HepG2 (cell line): ENCODE measurements at regions not wholly inside any gene's neighbourhood (a gene's known extent, or its start where the extent isn't known, plus 50 kb on each side); places are given as distances from the start of the nearest gene placed in this dataset.

ENCODE experiments used
- ATAC-seq: fragments of 200-7000 bp; cut with Tn5 transposase; 3 replicates; pipeline ENCODE4 v1.9.1; 2020; ENCODE audit warnings: mild to moderate bottlenecking, moderate library complexity
- BruUV-seq: library from RNA; stranded (reverse); fragments of 400-500 nt; replicated peaks from 2 replicates; lab custom pipeline; 2021; lab: Mats Ljungman, UMichigan
- CTCF ChIA-PET: fragments of 300-600 bp; formaldehyde crosslinking; extraction: SDS; loops from one replicate; lab custom pipeline; 2021; ENCODE audit warnings: low total read pairs, inconsistent platforms, low intra/inter-chr PET ratio; lab: Yijun Ruan, JAX
- POLR2A ChIA-PET: fragments of 350-600 bp; sonication (Branson Sonifier 250); formaldehyde crosslinking; loops from one replicate; lab custom pipeline; 2020; ENCODE audit warnings: antibody characterized with exemption, inconsistent platforms; lab: Yijun Ruan, JAX
- DNase-seq: peaks from one replicate; pipeline ENCODE4 v3.0.0-alpha.2; 2015; ENCODE audit warnings: low spot score
- FAIRE-seq: peaks from 3 replicates; lab custom pipeline; 2011; peaks lifted over from hg19 to GRCh38; lab: Jason Lieb, UNC
- H2AFZ ChIP-seq: one replicate; pipeline ENCODE4 v1.6.1; 2011; ENCODE audit warnings: low read length, inconsistent platforms
- H3K27ac ChIP-seq: fragments of 300-600 bp; 3 replicates; pipeline ENCODE4 v1.8.0; 2011; ENCODE audit warnings: mixed run types, mild to moderate bottlenecking, mixed read lengths, low read length, inconsistent platforms; ENCODE audit not compliant: insufficient read depth; ENCODE audit errors: extremely low read length
- H3K27me3 ChIP-seq, 2 experiments: fragments of 200-600 bp in 1 of 2; 2 replicates in 1 of 2; 3 replicates in 1 of 2; pipeline versions ENCODE4 v1.6.0 to v1.8.0; 2011; ENCODE audit warnings: low read length in 2 of 2, mild to moderate bottlenecking in 2 of 2, moderate library complexity in 2 of 2, inconsistent platforms in 1 of 2; ENCODE audit not compliant: insufficient read depth in 2 of 2, control insufficient read depth in 1 of 2
- H3K36me3 ChIP-seq, 2 experiments: fragments of 200-600 bp in 1 of 2; replicated peaks in 1 of 2; 2 replicates in 1 of 2; 3 replicates in 1 of 2; pipeline versions ENCODE4 v1.5.1 to v1.8.0; 2011; ENCODE audit warnings: low read length in 2 of 2, inconsistent platforms in 1 of 2; ENCODE audit not compliant: insufficient read depth in 2 of 2, control insufficient read depth in 1 of 2
- H3K4me1 ChIP-seq: 2 replicates; pipeline ENCODE4 v1.5.1; 2012; ENCODE audit warnings: low read length, inconsistent platforms; ENCODE audit not compliant: insufficient read depth
- H3K4me2 ChIP-seq: 2 replicates; pipeline ENCODE4 v1.6.0; 2011; ENCODE audit warnings: low read depth, low read length, inconsistent platforms
- H3K4me3 ChIP-seq, 3 experiments: fragments of 200-600 bp in 1 of 3; sonication (generic), shearing (Covaris generic) in 1 of 3; replicated peaks in 1 of 3; 2 replicates each; pipeline ENCODE4 v1.5.1; 2011 to 2016; ENCODE audit warnings: low read length in 3 of 3, inconsistent platforms in 2 of 3, low read depth in 2 of 3, mild to moderate bottlenecking in 2 of 3, control low read depth in 1 of 3, mixed read lengths in 1 of 3; ENCODE audit not compliant: insufficient read depth in 1 of 3
- H3K79me2 ChIP-seq: one replicate; pipeline ENCODE4 v1.6.1; 2011; ENCODE audit warnings: low read length, inconsistent platforms; ENCODE audit not compliant: insufficient read depth
- H3K9ac ChIP-seq: 2 replicates; pipeline ENCODE4 v1.6.0; 2011; ENCODE audit warnings: mild to moderate bottlenecking, low read depth, low read length, inconsistent platforms; ENCODE audit not compliant: insufficient read depth
- H3K9me3 ChIP-seq: 2 replicates; pipeline ENCODE4 v1.5.1; 2012; ENCODE audit warnings: mild to moderate bottlenecking, low read length
- H4K20me1 ChIP-seq: 2 replicates; pipeline ENCODE4 v1.6.0; 2011; ENCODE audit warnings: inconsistent platforms, mild to moderate bottlenecking, low read length, moderate library complexity; ENCODE audit not compliant: insufficient read depth
- AGO2 ChIP-seq: fragments of 200-400 bp; formaldehyde crosslinking; optimal IDR thresholded peaks from 2 replicates; pipeline ENCODE3; 2017; ENCODE audit warnings: mild to moderate bottlenecking, low read depth, low read length, moderate library complexity
- ATM ChIP-seq: fragments of 450-650 bp; IDR thresholded peaks from 2 replicates; pipeline ENCODE4 v1.7.1; 2017; ENCODE audit warnings: mild to moderate bottlenecking, borderline replicate concordance
- GABPB1 ChIP-seq: IDR thresholded peaks from 2 replicates; pipeline ENCODE4 v1.6.1; 2016; ENCODE audit warnings: mild to moderate bottlenecking, missing genetic modification reagents, moderate library complexity, missing compliant biosample characterization
- HOMEZ ChIP-seq: IDR thresholded peaks from 2 replicates; pipeline ENCODE4 v1.6.1; 2016; ENCODE audit warnings: low read depth
- MAFG ChIP-seq: sonication (generic); formaldehyde crosslinking; IDR thresholded peaks from 2 replicates; pipeline ENCODE4 v1.5.1; 2020; ENCODE audit warnings: mild to moderate bottlenecking, missing genetic modification reagents
- MTERF4 ChIP-seq: sonication (generic); formaldehyde crosslinking; IDR thresholded peaks from 2 replicates; pipeline ENCODE4 v1.8.0; 2023; ENCODE audit warnings: mild to moderate bottlenecking, missing genetic modification reagents
- REXO4 ChIP-seq: sonication (generic); formaldehyde crosslinking; IDR thresholded peaks from 2 replicates; pipeline ENCODE4 v1.8.0; 2022; ENCODE audit warnings: missing genetic modification reagents, mild to moderate bottlenecking, borderline replicate concordance
- SKI ChIP-seq: fragments of 450-650 bp; IDR thresholded peaks from one replicate; pipeline ENCODE4 v1.6.1; 2018; ENCODE audit warnings: mild to moderate bottlenecking; ENCODE audit not compliant: partially characterized antibody
- SMYD3 ChIP-seq: sonication (generic); formaldehyde crosslinking; IDR thresholded peaks from 2 replicates; pipeline ENCODE4 v1.8.1; 2023; ENCODE audit warnings: mild to moderate bottlenecking, missing genetic modification reagents
- SP1 ChIP-seq, 2 experiments: fragments of 450-650 bp in 1 of 2; sonication (generic) in 1 of 2; formaldehyde crosslinking in 1 of 2; IDR thresholded peaks; 2 replicates each; pipeline versions ENCODE4 v1.4.0 to v1.6.1; 2016 to 2020; ENCODE audit warnings: missing genetic modification reagents in 1 of 2
- TBX2 ChIP-seq: sonication (generic); formaldehyde crosslinking; IDR thresholded peaks from 2 replicates; pipeline ENCODE4 v1.5.0; 2020; ENCODE audit warnings: missing genetic modification reagents, mild to moderate bottlenecking, borderline replicate concordance
- ZBTB39 ChIP-seq: sonication (generic); formaldehyde crosslinking; IDR thresholded peaks from 2 replicates; pipeline ENCODE4 v1.5.0; 2020; ENCODE audit warnings: missing genetic modification reagents
- ZFX ChIP-seq: sonication (generic); formaldehyde crosslinking; IDR thresholded peaks from 2 replicates; pipeline ENCODE4 v1.4.0; 2020; ENCODE audit warnings: mild to moderate bottlenecking, low read depth, missing genetic modification reagents, moderate library complexity
- ZFY ChIP-seq: sonication (generic); formaldehyde crosslinking; IDR thresholded peaks from 2 replicates; pipeline ENCODE4 v1.4.0; 2020; ENCODE audit warnings: missing genetic modification reagents
- ZNF441 ChIP-seq: sonication (generic); formaldehyde crosslinking; IDR thresholded peaks from 2 replicates; pipeline ENCODE4 v1.7.0; 2021; ENCODE audit warnings: missing genetic modification reagents, borderline replicate concordance
- ZNF720 ChIP-seq: sonication (generic); formaldehyde crosslinking; IDR thresholded peaks from 2 replicates; pipeline ENCODE4 v1.4.0; 2020; ENCODE audit warnings: missing genetic modification reagents
- ZNF775 ChIP-seq: sonication (generic); formaldehyde crosslinking; IDR thresholded peaks from 2 replicates; pipeline ENCODE4 v1.4.0; 2020; ENCODE audit warnings: missing genetic modification reagents, mild to moderate bottlenecking, moderate library complexity, borderline replicate concordance
- WGBS: methylation state at CpG from one replicate; pipeline ENCODE4 v1.1.6; 2017; ENCODE audit warnings: low lambda C conversion rate; 5-methylcytosine and 5-hydroxymethylcytosine counted together
- in situ Hi-C: cut with HindIII; loops from 2 replicates; pipeline ENCODE4 v1.10.0; 2017; ENCODE audit warnings: low pct_unique_long_range_greater_than_20kb; ENCODE audit not compliant: extremely low pct_ligation_motif_present
- intact Hi-C: fragments of 100-400 bp; cut with micrococcal nuclease; formaldehyde crosslinking; loops from one replicate; pipeline ENCODE4 v1.10.0; 2022; ENCODE audit not compliant: unreplicated experiment
- TF ChIP-seq, protein P1 (sequence below), 2 experiments: sonication (generic) in 1 of 2; formaldehyde crosslinking in 1 of 2; IDR thresholded peaks; 2 replicates each; pipeline versions ENCODE4 v1.4.0 to v1.6.1; 2018 to 2020; ENCODE audit warnings: missing genetic modification reagents in 2 of 2, borderline replicate concordance in 1 of 2, low read depth in 1 of 2, mild to moderate bottlenecking in 1 of 2, missing biosample characterization in 1 of 2

DNA sequence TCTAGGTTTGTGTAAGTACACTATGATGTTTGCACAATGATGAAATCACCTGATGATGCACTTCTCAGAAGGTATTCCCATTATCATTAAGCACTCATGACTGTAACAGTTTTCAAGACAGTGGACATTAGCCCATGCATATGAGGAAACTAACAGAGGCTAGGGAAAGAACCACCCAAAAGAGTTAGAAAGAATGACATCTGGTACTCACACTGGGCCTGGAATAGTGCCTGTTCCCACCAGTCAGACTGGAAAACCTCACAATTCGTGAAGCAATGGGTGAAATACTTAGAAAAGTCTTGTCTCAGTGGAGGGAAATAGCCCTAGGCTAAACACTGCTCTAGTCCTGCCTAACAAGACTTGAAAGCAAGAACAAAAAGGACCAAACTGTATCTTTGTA, 117.4 kb upstream of the GDNF start:
- ATAC-seq (no peak), FAIRE-seq (no peak), DNase-seq (no peak)
- Histone ChIP-seq H3K4me3 (no peak overlapping the region), H3K9ac (no peak overlapping the region), H3K4me2 (no peak overlapping the region), H3K9me3 (peaks cover 23% of the 10 kb centered on the region), H4K20me1 (no peaks in the 10 kb centered on the region), H3K4me1 (0 out of 2 replicates have a peak, but pooled peaks cover 7% of the 10 kb centered on the region), H3K79me2 (no peaks in the 10 kb centered on the region), H3K27ac (no peak overlapping the region), H3K27me3 (no peaks in the 10 kb centered on the region), H3K36me3 (no peaks in the 10 kb centered on the region), H2AFZ (no peak overlapping the region)
- ChIA-PET POLR2A (no interaction called here), CTCF (no interaction called here)
- WGBS: 0% methylated on average over 1 of the region's 1 CpG
- in situ Hi-C loops: no loop called here
- BruUV-seq: no TSS peak
- intact Hi-C loops: no loop called here
- TF ChIP-seq ZFX: no peak
- TF ChIP-seq, protein P1, sequence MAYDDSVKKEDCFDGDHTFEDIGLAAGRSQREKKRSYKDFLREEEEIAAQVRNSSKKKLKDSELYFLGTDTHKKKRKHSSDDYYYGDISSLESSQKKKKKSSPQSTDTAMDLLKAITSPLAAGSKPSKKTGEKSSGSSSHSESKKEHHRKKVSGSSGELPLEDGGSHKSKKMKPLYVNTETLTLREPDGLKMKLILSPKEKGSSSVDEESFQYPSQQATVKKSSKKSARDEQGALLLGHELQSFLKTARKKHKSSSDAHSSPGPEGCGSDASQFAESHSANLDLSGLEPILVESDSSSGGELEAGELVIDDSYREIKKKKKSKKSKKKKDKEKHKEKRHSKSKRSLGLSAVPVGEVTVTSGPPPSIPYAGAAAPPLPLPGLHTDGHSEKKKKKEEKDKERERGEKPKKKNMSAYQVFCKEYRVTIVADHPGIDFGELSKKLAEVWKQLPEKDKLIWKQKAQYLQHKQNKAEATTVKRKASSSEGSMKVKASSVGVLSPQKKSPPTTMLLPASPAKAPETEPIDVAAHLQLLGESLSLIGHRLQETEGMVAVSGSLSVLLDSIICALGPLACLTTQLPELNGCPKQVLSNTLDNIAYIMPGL (CRISPR knock-in tag; IDR thresholded peaks at IDR 0.05; ENCODE audit: borderline replicate concordance in 1 of 2, low read depth in 1 of 2): no peak
- no peak for TF ChIP-seq ZNF720 (CRISPR knock-in tag)
- no peak for TF ChIP-seq MTERF4 (CRISPR knock-in tag)
- TF ChIP-seq SP1 (IDR thresholded peaks at IDR 0.05): no peak
- no peak for TF ChIP-seq SP1 (CRISPR knock-in tag; IDR thresholded peaks at IDR 0.05)
- no peak for TF ChIP-seq AGO2
- TF ChIP-seq MAFG (CRISPR knock-in tag): no peak
- TF ChIP-seq SKI: no peak
- no peak for TF ChIP-seq HOMEZ (CRISPR knock-in tag)
- TF ChIP-seq ATM: no peak
- TF ChIP-seq ZNF441 (CRISPR knock-in tag): no peak
- no peak for TF ChIP-seq TBX2 (CRISPR knock-in tag)
- no peak for TF ChIP-seq SMYD3 (CRISPR knock-in tag)
- TF ChIP-seq ZNF775 (CRISPR knock-in tag): no peak
- TF ChIP-seq ZBTB39 (CRISPR knock-in tag): no peak
- TF ChIP-seq REXO4 (CRISPR knock-in tag): no peak
- no peak for TF ChIP-seq ZFY (CRISPR knock-in tag)
- TF ChIP-seq GABPB1 (CRISPR knock-in tag): no peak
